HEK293T (cell line): ENCODE measurements at regions not wholly inside any gene's neighbourhood (a gene's known extent, or its start where the extent isn't known, plus 50 kb on each side); places are given as distances from the start of the nearest gene placed in this dataset.

Experiments
- CTCF ChIA-PET: fragments of 350-600 bp; formaldehyde crosslinking; extraction: SDS; loops from one replicate; lab custom pipeline; 2021; ENCODE audit warnings: antibody characterized with exemption, inconsistent platforms; lab: Yijun Ruan, JAX
- POLR2A ChIA-PET: fragments of 350-600 bp; formaldehyde crosslinking; extraction: SDS; loops from one replicate; lab custom pipeline; 2020; ENCODE audit warnings: antibody characterized with exemption, inconsistent platforms; lab: Yijun Ruan, JAX
- DNase-seq: peaks from one replicate; pipeline ENCODE4 v3.0.0; 2012; ENCODE audit warnings: mixed read lengths; ENCODE audit errors: extremely low spot score
- ARNT ChIP-seq: fragments of 450-650 bp; IDR thresholded peaks from 2 replicates; pipeline ENCODE4 v1.6.1; 2017; ENCODE audit warnings: mild to moderate bottlenecking
- BHLHE40 ChIP-seq: fragments of 450-650 bp; IDR thresholded peaks from 2 replicates; pipeline ENCODE4 v1.6.1; 2016; ENCODE audit warnings: mild to moderate bottlenecking, moderate library complexity, borderline replicate concordance
- CTBP1 ChIP-seq: fragments of 450-650 bp; IDR thresholded peaks from 2 replicates; pipeline ENCODE4 v1.6.1; 2016; ENCODE audit warnings: borderline replicate concordance
- ELF4 ChIP-seq: fragments of 450-650 bp; IDR thresholded peaks from 2 replicates; pipeline ENCODE4 v1.6.1; 2017; ENCODE audit warnings: antibody characterized with exemption
- FOXA1 ChIP-seq: fragments of 450-650 bp; IDR thresholded peaks from 2 replicates; pipeline ENCODE4 v1.6.1; 2016; ENCODE audit warnings: mild to moderate bottlenecking
- FOXK2 ChIP-seq: fragments of 450-650 bp; IDR thresholded peaks from 2 replicates; pipeline ENCODE4 v1.6.1; 2016; ENCODE audit warnings: mild to moderate bottlenecking
- FOXM1 ChIP-seq: fragments of 450-650 bp; IDR thresholded peaks from 2 replicates; pipeline ENCODE4 v1.6.1; 2017; ENCODE audit warnings: mild to moderate bottlenecking, borderline replicate concordance
- HDGF ChIP-seq: fragments of 450-650 bp; IDR thresholded peaks from 2 replicates; pipeline ENCODE4 v1.6.1; 2017; ENCODE audit warnings: antibody characterized with exemption, borderline replicate concordance
- L3MBTL2 ChIP-seq: fragments of 450-650 bp; conservative IDR thresholded peaks from 2 replicates; pipeline ENCODE4 v1.6.1; 2016; ENCODE audit warnings: mild to moderate bottlenecking
- LEF1 ChIP-seq: fragments of 450-650 bp; IDR thresholded peaks from 2 replicates; pipeline ENCODE4 v1.6.1; 2017; ENCODE audit warnings: mild to moderate bottlenecking, borderline replicate concordance
- NFRKB ChIP-seq: fragments of 450-650 bp; IDR thresholded peaks from 2 replicates; pipeline ENCODE4 v1.6.1; 2016; ENCODE audit warnings: mild to moderate bottlenecking, moderate library complexity
- SP1 ChIP-seq: fragments of 450-650 bp; IDR thresholded peaks from 2 replicates; pipeline ENCODE4 v1.6.1; 2017
- SUZ12 ChIP-seq: fragments of 450-650 bp; IDR thresholded peaks from 2 replicates; pipeline ENCODE4 v1.6.1; 2016; ENCODE audit warnings: mild to moderate bottlenecking
- TARDBP ChIP-seq: fragments of 450-650 bp; IDR thresholded peaks from 2 replicates; pipeline ENCODE4 v1.6.1; 2016
- ZNF384 ChIP-seq: fragments of 450-650 bp; IDR thresholded peaks from 2 replicates; pipeline ENCODE4 v1.6.1; 2016
- TF ChIP-seq, protein P1 (sequence below): fragments of 450-650 bp; IDR thresholded peaks from 2 replicates; pipeline ENCODE4 v1.6.1; 2016

DNA sequence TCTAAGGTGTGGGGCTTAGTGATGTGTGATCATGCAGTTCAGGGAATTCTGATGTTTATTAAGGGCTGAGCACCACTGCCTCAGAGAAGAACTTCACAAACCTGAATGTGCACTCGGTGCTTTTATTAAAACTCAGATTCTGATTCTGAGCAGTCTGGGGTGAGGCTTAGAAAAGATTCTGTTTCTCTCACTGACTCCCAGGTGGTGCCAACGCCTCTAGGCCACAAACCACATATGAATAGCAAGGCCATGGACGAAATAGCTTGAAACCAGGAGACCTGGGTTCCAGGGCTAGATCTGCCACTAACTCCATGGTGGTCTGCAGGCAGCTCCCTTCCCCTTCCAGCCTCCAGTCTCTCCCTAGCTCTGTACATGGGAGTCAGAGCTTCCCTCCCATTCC, 169.1 kb downstream of the HS3ST3B1 start:
- CTCF ChIA-PET = interaction anchor here (0.9 kb wide), 1 partner anchor 9 kb away, joined by 3 read pairs; no protein-coding TSS in a partner anchor
- TF ChIP-seq BHLHE40 (no peak), LEF1 (no peak), SP1 (no peak), ELF4 (no peak), HDGF (no peak), ARNT (no peak), FOXK2 (no peak), ZNF384 (no peak), CTBP1 (no peak), TARDBP (no peak), L3MBTL2 (no peak), NFRKB (no peak), FOXA1 (no peak), FOXM1 (no peak), SUZ12 (no peak)
- TF ChIP-seq, protein P1, sequence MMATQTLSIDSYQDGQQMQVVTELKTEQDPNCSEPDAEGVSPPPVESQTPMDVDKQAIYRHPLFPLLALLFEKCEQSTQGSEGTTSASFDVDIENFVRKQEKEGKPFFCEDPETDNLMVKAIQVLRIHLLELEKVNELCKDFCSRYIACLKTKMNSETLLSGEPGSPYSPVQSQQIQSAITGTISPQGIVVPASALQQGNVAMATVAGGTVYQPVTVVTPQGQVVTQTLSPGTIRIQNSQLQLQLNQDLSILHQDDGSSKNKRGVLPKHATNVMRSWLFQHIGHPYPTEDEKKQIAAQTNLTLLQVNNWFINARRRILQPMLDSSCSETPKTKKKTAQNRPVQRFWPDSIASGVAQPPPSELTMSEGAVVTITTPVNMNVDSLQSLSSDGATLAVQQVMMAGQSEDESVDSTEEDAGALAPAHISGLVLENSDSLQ = no peak
- no peak for DNase-seq
- POLR2A ChIA-PET = no interaction called here

DNA sequence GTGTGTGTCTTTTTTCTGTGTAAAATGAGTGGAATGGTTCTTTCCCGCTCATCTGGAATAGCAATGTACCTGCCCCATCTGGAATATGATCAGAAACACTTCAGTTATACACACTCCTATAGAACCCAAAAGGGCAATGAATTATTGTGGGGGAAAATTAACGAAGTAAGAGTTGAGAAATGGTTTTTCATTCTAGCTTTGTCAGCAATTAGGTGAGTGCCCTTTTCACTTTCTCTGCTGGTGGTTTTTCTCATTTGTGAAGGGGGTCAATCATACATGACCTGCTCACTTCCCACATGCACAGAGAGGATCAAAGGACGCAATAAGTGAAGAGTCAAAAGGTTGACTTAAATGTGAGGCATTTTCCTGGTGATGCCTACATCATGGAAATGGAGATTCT, 168.0 kb downstream of the HS3ST3B1 start:
- DNase-seq = no peak
- POLR2A ChIA-PET = no interaction called here
- TF ChIP-seq NFRKB (no peak), SP1 (no peak), SUZ12 (no peak), ELF4 (no peak), ZNF384 (no peak), FOXA1 (no peak), LEF1 (no peak), FOXK2 (no peak), CTBP1 (no peak), ARNT (no peak), BHLHE40 (no peak), FOXM1 (no peak), L3MBTL2 (no peak), HDGF (no peak), TARDBP (no peak)
- TF ChIP-seq, protein P1 = no peak
- CTCF ChIA-PET = no interaction called here

DNA sequence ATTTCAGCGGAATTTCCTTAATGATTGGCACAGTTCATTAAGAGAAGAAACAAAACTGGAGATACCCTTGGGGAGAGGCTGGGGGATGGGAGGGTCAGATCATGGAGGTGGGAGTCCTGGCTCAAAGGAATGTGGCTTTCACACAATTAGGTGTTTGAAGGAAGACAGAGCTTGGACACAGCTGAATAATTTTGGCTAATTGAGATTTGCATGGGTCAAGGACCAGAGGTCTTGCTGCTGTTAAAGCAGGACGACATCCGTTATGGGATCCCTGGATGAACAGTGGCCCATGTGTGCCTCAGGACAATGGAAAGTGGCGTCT, 160.3 kb downstream of the HS3ST3B1 start:
- DNase-seq = no peak
- CTCF ChIA-PET = no interaction called here
- POLR2A ChIA-PET = no interaction called here
- TF ChIP-seq FOXM1 (no peak), BHLHE40 (no peak)

DNA sequence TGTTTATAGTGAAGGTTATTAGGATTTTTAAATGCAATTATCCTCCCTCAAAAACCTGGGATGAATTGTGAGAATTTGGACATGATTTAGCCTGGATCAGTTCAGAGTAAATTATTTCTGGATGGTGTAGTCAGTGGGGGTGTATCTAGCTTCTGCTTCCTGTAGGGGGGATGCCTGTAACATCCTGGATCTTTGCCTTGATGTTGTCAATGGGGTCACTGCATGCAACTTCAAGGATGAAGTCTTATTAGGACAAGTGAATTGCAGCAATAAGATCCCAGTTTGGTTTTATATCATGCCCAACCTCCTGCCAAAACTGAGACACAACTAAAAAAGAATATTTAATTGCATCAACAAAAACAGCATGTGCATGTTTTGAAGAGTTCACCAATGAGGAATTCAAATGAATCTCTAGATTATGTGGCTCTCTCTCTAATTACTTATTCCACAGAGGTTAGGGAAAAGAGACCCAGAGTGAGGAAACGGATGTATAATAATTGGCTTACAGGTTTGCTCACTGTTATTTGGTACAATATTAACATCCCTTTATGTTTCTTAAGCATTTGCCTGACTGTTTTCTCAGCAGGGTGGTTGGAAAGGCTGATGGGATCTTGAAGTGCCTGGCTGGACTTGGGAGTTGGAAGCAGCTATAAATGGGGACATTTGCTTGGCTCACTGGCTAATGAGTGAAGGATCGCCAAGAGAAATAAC, 159.8 kb downstream of the HS3ST3B1 start:
- CTCF ChIA-PET = no interaction called here

DNA sequence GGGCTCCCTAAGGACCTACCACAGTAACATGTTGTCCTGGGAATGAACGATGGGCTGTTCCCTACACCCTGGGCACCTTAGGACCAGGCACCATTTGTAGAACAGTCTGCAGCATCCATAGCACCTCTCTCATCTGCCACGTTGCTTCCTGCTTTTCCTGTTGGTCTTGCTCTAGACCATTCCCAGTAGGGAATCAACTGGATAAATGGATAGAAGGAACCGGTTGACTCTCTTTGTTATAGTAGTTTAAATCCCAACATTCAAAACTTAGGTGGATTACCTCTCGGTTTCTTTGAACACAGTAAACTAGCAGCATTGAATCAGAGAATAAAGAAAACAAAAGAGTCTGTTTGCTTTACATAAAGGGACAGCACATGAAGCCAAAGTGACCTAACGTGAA, 159.1 kb downstream of the HS3ST3B1 start:
- no peak for DNase-seq
- ChIA-PET CTCF (no interaction called here), POLR2A (no interaction called here)
- TF ChIP-seq CTBP1 (no peak), SP1 (no peak), ARNT (no peak), FOXK2 (no peak), TARDBP (no peak), SUZ12 (no peak), L3MBTL2 (no peak), ELF4 (no peak), HDGF (no peak), BHLHE40 (no peak), ZNF384 (no peak), FOXM1 (no peak), LEF1 (no peak), FOXA1 (no peak), NFRKB (no peak)
- TF ChIP-seq, protein P1 = no peak

More for the DNA sequence above, 159.8 kb downstream of the HS3ST3B1 start:
- no peak for TF ChIP-seq FOXM1
- TF ChIP-seq ELF4 = no peak
- TF ChIP-seq, protein P1 = no peak
- TF ChIP-seq NFRKB = no peak
- no peak for TF ChIP-seq HDGF
- no peak for TF ChIP-seq TARDBP
- TF ChIP-seq SUZ12 = no peak
- TF ChIP-seq ZNF384 = no peak
- no peak for TF ChIP-seq SP1
- TF ChIP-seq CTBP1 = no peak
- no peak for TF ChIP-seq ARNT
- TF ChIP-seq FOXK2 = no peak
- POLR2A ChIA-PET = no interaction called here
- no peak for DNase-seq
